ENCODE measurements at regions not wholly inside any gene's neighbourhood (a gene's known extent, or its start where the extent isn't known, plus 50 kb on each side); places are given as distances from the start of the nearest gene placed in this dataset.

- Histone ChIP-seq H3K4me3 (ENCODE audit: low read depth, low read length) (no peak overlapping the region), H3K36me3 (ENCODE audit: insufficient read depth) (no peaks in the 10 kb centered on the region), H3K4me1 (ENCODE audit: insufficient read depth) (no peaks in the 10 kb centered on the region), H3K27ac (ENCODE audit: low read depth) (no peak overlapping the region)
- 79% methylated on average over 4 of the region's 4 CpGs for WGBS
- DNase-seq (ENCODE audit: extremely low spot score): no peak
These were observed 289.3 kb upstream of the WWC1 start for GRCh38 chr5:168002116-168002515.

DNA sequence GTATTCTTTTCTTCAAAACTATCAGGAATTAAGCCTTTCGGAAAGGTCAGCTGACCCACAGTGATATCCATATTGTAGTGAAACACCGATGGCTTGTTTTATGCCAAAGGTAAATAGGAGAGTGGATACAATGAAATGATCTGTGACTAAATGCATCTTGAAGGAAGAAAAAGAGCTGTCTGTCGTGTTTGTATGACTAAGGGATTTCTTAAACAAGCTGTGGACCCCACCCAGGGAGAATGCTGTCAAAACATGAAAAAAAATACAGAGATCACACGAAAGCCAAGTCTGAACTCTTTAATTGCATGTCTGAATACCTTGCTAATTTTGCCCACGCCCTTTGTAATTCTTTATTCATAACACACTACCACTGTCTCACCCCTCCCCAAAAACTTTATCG lies 286.4 kb upstream of the WWC1 start:
- DNase-seq (ENCODE audit: extremely low spot score): no peak
- H3K27ac ChIP-seq (ENCODE audit: low read depth): no peak overlapping the region
- 85% methylated on average over 6 of the region's 6 CpGs for WGBS
- H3K4me1 ChIP-seq (ENCODE audit: insufficient read depth): no peaks in the 10 kb centered on the region
- no peaks in the 10 kb centered on the region for H3K36me3 ChIP-seq (ENCODE audit: insufficient read depth)
- no peak overlapping the region for H3K4me3 ChIP-seq (ENCODE audit: low read depth, low read length)

DNA sequence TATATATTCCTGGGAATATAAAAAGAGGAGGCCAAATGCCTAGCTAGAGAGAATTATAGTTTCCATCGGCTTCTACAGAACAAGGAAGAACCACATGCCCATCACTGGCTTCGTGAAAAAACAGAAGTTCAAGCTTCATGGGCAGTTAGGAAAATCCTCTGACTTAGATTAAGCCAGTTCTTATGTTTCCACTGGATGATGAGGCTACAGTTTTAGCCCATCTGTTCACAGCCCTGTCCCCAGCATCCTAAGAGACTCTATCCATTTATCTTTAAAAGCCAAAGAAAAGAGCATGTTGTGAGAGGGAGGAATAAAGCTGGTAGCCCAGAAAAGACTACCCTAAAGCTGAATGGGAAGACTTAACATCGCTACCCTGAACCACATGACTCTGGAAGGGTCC lies 285.5 kb upstream of the WWC1 start:
- Histone ChIP-seq H3K4me1 (ENCODE audit: insufficient read depth) (no peaks in the 10 kb centered on the region), H3K27ac (ENCODE audit: low read depth) (no peak overlapping the region), H3K36me3 (ENCODE audit: insufficient read depth) (no peaks in the 10 kb centered on the region), H3K4me3 (ENCODE audit: low read depth, low read length) (no peak overlapping the region)
- 83% methylated on average over 3 of the region's 3 CpGs for WGBS
- DNase-seq (ENCODE audit: extremely low spot score): no peak

- Histone ChIP-seq H3K27ac (ENCODE audit: low read depth) (no peak overlapping the region), H3K4me3 (ENCODE audit: low read depth, low read length) (no peak overlapping the region), H3K36me3 (ENCODE audit: insufficient read depth) (no peaks in the 10 kb centered on the region), H3K4me1 (ENCODE audit: insufficient read depth) (no peaks in the 10 kb centered on the region)
- DNase-seq (ENCODE audit: extremely low spot score): no peak
- 31% methylated on average over 10 of the region's 10 CpGs for WGBS
These were observed 284.9 kb upstream of the WWC1 start for GRCh38 chr5:168006456-168007130.

DNA sequence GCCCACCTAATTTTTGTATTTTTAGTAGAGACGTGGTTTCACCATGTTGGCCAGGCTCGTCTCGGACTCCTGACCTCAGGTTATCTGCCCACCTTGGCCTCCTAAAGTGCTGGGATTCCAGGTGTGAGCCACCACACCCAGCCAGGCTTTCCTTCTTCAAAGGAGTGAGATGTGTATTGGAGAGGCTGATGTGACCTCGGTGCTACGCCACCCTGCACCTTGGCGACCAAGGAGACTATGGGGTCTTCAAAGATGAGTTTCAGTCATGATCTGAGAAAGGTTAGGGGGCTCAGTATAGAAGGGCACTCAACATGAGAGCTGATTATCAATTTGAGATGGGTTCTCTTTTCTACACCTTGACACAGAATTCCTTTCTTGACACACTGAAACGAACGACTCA lies 284.2 kb upstream of the WWC1 start:
- 94% methylated on average over 8 of the region's 8 CpGs for WGBS
- no peaks in the 10 kb centered on the region for H3K36me3 ChIP-seq (ENCODE audit: insufficient read depth)
- DNase-seq (ENCODE audit: extremely low spot score): no peak
- H3K27ac ChIP-seq (ENCODE audit: low read depth): no peak overlapping the region
- H3K4me1 ChIP-seq (ENCODE audit: insufficient read depth): no peaks in the 10 kb centered on the region
- no peak overlapping the region for H3K4me3 ChIP-seq (ENCODE audit: low read depth, low read length)

DNA sequence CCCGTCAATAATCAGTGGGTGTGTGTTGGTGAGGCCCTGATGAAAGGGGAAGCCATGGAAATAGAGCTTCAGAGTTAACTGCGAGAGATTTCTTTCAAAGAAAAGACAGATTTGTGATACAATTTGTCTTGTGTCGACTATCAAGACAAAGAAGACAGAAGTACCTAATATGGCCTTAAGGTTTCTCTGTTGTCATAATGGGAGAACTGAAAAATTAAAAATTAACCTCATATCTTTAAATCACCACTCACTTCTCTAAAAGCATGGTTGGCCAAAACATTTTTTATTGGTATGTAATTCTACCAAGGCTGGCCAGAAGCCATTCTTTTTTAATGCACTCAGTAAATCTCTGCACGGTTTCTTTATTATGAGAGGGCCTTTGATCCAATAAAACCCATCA lies 282.9 kb upstream of the WWC1 start:
- Histone ChIP-seq H3K4me3 (ENCODE audit: low read depth, low read length) (no peak overlapping the region), H3K27ac (ENCODE audit: low read depth) (no peak overlapping the region), H3K36me3 (ENCODE audit: insufficient read depth) (no peaks in the 10 kb centered on the region), H3K4me1 (ENCODE audit: insufficient read depth) (no peaks in the 10 kb centered on the region)
- WGBS: 86% methylated on average over 4 of the region's 4 CpGs
- no peak for DNase-seq (ENCODE audit: extremely low spot score)

- Histone ChIP-seq H3K4me3 (ENCODE audit: low read depth, low read length) (no peak overlapping the region), H3K36me3 (ENCODE audit: insufficient read depth) (no peaks in the 10 kb centered on the region), H3K27ac (ENCODE audit: low read depth) (no peak overlapping the region), H3K4me1 (ENCODE audit: insufficient read depth) (no peaks in the 10 kb centered on the region)
- DNase-seq (ENCODE audit: extremely low spot score): no peak
- WGBS: 81% methylated on average over 6 of the region's 6 CpGs
These were observed 280.3 kb upstream of the WWC1 start for GRCh38 chr5:168011096-168011495.

DNA sequence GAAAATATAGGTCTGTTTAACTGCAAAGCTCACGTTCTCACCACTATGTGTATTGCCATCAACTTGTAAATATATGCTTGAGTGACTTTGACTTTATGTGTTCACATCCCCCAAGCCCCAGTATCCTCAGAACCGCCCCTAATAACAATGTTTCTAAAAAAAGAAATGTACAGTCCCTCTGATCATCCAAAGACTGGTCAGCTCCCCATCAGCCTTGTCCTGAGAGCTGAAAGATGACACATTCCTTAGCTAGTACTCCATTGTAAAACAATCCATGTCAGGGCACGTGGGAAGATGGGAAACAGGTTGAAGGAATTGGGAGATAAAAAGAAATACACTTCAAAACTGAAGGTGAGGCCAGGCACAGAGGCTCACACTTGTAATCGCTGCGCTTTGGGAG lies 279.4 kb upstream of the WWC1 start:
- no peak overlapping the region for H3K4me3 ChIP-seq (ENCODE audit: low read depth, low read length)
- 76% methylated on average over 5 of the region's 5 CpGs for WGBS
- DNase-seq (ENCODE audit: extremely low spot score): no peak
- H3K4me1 ChIP-seq (ENCODE audit: insufficient read depth): no peaks in the 10 kb centered on the region
- no peaks in the 10 kb centered on the region for H3K36me3 ChIP-seq (ENCODE audit: insufficient read depth)
- no peak overlapping the region for H3K27ac ChIP-seq (ENCODE audit: low read depth)

- no peaks in the 10 kb centered on the region for H3K4me1 ChIP-seq (ENCODE audit: insufficient read depth)
- no peaks in the 10 kb centered on the region for H3K36me3 ChIP-seq (ENCODE audit: insufficient read depth)
- no peak overlapping the region for H3K4me3 ChIP-seq (ENCODE audit: low read depth, low read length)
- no peak for DNase-seq (ENCODE audit: extremely low spot score)
- no peak overlapping the region for H3K27ac ChIP-seq (ENCODE audit: low read depth)
- 93% methylated on average over 4 of the region's 4 CpGs for WGBS
These were observed 277.9 kb upstream of the WWC1 start for GRCh38 chr5:168013546-168013945.

DNA sequence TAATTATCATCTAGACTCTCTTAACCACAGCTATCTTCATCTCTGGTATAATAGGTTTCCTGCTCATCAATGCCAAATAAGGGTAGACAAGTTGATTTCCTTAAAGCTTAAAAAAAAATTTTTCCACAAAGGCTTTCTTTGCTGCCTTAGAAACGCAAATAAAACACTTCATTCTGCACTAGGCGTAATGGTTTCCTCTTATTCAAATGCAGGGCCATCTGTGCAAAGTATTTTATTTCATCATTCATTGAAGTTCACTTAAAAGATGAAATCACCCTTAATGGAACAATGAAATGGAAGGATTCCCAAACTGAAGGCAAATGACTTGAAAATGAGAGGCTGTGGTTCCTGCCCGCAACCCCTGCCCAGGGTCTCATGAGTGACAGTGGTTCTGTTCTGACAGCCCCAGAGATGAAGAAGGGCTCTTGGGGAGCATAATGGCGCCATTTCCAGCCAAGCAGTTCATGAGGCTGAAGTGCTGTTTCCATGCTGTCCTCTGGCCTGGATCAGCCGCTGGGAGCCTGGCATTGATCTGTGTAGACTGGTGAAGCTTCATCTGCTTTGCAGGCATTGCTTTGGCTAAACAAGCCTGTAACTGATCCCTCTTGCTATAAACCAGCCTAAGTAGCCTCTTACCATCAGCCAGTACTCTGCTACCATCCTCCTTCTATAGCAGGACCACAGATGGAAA lies 276.9 kb upstream of the WWC1 start:
- H3K27ac ChIP-seq (ENCODE audit: low read depth): no peak overlapping the region
- no peaks in the 10 kb centered on the region for H3K36me3 ChIP-seq (ENCODE audit: insufficient read depth)
- no peak overlapping the region for H3K4me3 ChIP-seq (ENCODE audit: low read depth, low read length)
- 93% methylated on average over 5 of the region's 5 CpGs for WGBS
- DNase-seq (ENCODE audit: extremely low spot score): no peak
- no peaks in the 10 kb centered on the region for H3K4me1 ChIP-seq (ENCODE audit: insufficient read depth)

DNA sequence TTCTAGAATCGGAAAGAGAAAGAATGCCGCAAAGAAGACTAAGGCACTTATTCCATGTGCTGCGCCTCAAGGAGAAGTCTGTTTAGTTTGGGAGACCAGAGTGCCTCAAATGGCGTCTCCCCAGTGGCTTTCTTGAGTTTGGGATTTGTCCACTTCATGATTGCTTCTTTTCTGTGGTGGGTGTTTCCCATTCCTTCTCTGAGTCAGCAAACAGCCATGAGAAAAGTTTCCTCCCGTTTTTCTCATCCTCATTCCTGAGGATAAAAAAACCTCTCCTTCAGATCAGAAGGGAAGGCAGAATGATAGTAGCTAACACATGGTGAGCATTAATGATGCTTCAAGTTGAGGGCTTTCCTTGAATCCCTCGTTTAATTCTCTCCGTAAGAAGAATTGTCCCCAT lies 275.9 kb upstream of the WWC1 start:
- Histone ChIP-seq H3K36me3 (ENCODE audit: insufficient read depth) (no peaks in the 10 kb centered on the region), H3K4me3 (ENCODE audit: low read depth, low read length) (no peak overlapping the region), H3K27ac (ENCODE audit: low read depth) (no peak overlapping the region), H3K4me1 (ENCODE audit: insufficient read depth) (no peaks in the 10 kb centered on the region)
- no peak for DNase-seq (ENCODE audit: extremely low spot score)
- 84% methylated on average over 7 of the region's 7 CpGs for WGBS

DNA sequence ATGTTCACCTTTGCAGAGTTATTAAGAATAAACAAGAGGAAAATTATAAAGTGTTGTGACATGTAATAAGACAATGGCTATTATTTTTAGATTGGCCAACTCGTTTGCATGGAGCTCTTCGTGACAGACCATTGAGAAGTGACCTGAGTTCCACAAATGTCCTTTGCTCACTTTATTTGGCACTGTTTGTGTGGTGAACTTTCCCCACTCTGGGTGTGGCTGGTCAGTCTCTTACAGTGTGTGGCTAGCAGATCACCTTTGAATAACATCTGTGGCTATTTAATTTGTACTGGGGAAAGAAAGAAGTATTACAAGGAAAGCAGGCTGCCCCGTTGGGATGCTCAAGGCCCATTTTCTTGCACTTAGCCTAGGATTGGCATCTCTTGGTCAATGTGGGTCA lies 274.1 kb upstream of the WWC1 start:
- 65% methylated on average over 3 of the region's 3 CpGs for WGBS
- DNase-seq (ENCODE audit: extremely low spot score): no peak
- Histone ChIP-seq H3K27ac (ENCODE audit: low read depth) (no peak overlapping the region), H3K4me1 (ENCODE audit: insufficient read depth) (no peaks in the 10 kb centered on the region), H3K36me3 (ENCODE audit: insufficient read depth) (no peaks in the 10 kb centered on the region), H3K4me3 (ENCODE audit: low read depth, low read length) (no peak overlapping the region)

GRCh38 chr5:168019143-168019542 lies 272.3 kb upstream of the WWC1 start:
- 91% methylated on average over 3 of the region's 3 CpGs for WGBS
- Histone ChIP-seq H3K27ac (ENCODE audit: low read depth) (no peak overlapping the region), H3K36me3 (ENCODE audit: insufficient read depth) (no peaks in the 10 kb centered on the region), H3K4me3 (ENCODE audit: low read depth, low read length) (no peak overlapping the region), H3K4me1 (ENCODE audit: insufficient read depth) (no peaks in the 10 kb centered on the region)
- DNase-seq (ENCODE audit: extremely low spot score): no peak

- H3K4me1 ChIP-seq (ENCODE audit: insufficient read depth): no peaks in the 10 kb centered on the region
- H3K36me3 ChIP-seq (ENCODE audit: insufficient read depth): no peaks in the 10 kb centered on the region
- no peak for DNase-seq (ENCODE audit: extremely low spot score)
- 40% methylated on average over 11 of the region's 11 CpGs for WGBS
- H3K27ac ChIP-seq (ENCODE audit: low read depth): no peak overlapping the region
- H3K4me3 ChIP-seq (ENCODE audit: low read depth, low read length): no peak overlapping the region
These were observed 270.7 kb upstream of the WWC1 start for GRCh38 chr5:168020542-168021294.
